IPS DF 6.9 (cell line): ENCODE measurements at regions not wholly inside any gene's neighbourhood (a gene's known extent, or its start where the extent isn't known, plus 50 kb on each side); places are given as distances from the start of the nearest gene placed in this dataset.

Experiments
- DNase-seq: peaks from one replicate; pipeline ENCODE4 v3.0.0-alpha.2; 2013; ENCODE audit warnings: low read depth, low spot score
- H3K27ac ChIP-seq: one replicate; pipeline ENCODE4 v1.5.1; 2013; ENCODE audit warnings: low read length, control low read depth
- H3K27me3 ChIP-seq: 2 replicates; pipeline ENCODE4 v1.6.1; 2013; ENCODE audit warnings: mild to moderate bottlenecking, low read length; ENCODE audit not compliant: control insufficient read depth, insufficient read depth
- H3K36me3 ChIP-seq: 2 replicates; pipeline ENCODE4 v1.6.1; 2013; ENCODE audit warnings: low read length; ENCODE audit not compliant: control insufficient read depth, insufficient read depth
- H3K4me1 ChIP-seq: 2 replicates; pipeline ENCODE4 v1.6.1; 2013; ENCODE audit warnings: low read length; ENCODE audit not compliant: control insufficient read depth, insufficient read depth
- H3K4me3 ChIP-seq: 2 replicates; pipeline ENCODE4 v1.5.1; 2013; ENCODE audit warnings: mild to moderate bottlenecking, low read length
- H3K9me3 ChIP-seq: 2 replicates; pipeline ENCODE4 v1.6.1; 2013; ENCODE audit warnings: low read length, inconsistent platforms; ENCODE audit not compliant: control insufficient read depth, insufficient read depth
- WGBS: extraction: QIAGEN DNeasy Blood & Tissue Kit; methylation state at CpG from one replicate; pipeline ENCODE4 v1.1.7; 2013; ENCODE audit warnings: mixed read lengths, missing lambda C conversion rate; ENCODE audit not compliant: insufficient read length, insufficient coverage; 5-methylcytosine and 5-hydroxymethylcytosine counted together

DNA sequence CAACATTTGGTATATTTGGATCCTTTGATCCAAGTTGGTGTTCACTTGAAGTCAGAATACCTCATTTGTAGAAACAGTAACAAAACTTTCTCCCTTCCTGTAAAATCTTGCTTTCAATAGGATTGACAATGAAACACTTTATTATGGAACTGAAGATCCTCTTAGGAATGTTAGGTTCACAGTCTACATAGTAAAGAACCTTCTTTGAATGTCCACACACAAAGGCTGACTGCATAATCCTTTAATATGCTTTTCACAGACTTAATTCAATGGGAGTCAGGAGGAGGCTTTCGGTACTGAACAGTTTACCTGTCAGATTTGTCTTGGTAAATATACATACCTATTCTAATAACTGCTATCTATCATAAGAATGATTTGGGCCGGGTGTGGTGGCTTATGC is 188.5 kb downstream of the SPRY1 start:
- Histone ChIP-seq H3K4me3 (no peak overlapping the region), H3K4me1 (no peaks in the 10 kb centered on the region), H3K27me3 (no peaks in the 10 kb centered on the region), H3K36me3 (no peaks in the 10 kb centered on the region), H3K9me3 (no peaks in the 10 kb centered on the region; the same call in 1 of the 2 replicates), H3K27ac (no peak overlapping the region)
- no CpG with 5 or more reads among the region's 2 CpGs for WGBS
- no peak for DNase-seq

DNA sequence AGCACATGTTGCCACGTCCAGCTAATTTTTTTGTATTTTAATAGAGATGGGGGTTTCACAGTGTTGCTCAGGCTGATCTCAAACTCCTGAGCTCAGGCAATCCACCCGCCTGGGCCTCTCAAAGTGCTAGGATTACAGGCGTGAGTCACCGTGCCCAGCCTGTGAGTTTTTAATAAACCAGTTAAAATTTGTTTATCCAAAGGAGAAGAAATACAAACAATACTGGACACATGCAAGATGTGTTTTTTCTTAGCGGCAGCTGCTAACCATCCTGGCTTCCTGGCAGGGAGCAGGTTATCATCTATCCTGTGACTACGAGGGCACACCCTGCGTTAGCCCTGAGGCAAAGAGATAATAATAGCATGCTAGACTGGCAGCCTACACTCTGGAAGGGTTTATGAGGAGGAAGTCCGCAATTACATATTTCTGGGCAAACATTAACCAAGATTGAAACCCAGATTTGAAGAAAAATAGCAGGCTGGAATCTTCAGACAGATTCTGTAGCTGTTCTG is 191.4 kb downstream of the SPRY1 start:
- DNase-seq: no peak
- H3K4me3 ChIP-seq: no peak overlapping the region

DNA sequence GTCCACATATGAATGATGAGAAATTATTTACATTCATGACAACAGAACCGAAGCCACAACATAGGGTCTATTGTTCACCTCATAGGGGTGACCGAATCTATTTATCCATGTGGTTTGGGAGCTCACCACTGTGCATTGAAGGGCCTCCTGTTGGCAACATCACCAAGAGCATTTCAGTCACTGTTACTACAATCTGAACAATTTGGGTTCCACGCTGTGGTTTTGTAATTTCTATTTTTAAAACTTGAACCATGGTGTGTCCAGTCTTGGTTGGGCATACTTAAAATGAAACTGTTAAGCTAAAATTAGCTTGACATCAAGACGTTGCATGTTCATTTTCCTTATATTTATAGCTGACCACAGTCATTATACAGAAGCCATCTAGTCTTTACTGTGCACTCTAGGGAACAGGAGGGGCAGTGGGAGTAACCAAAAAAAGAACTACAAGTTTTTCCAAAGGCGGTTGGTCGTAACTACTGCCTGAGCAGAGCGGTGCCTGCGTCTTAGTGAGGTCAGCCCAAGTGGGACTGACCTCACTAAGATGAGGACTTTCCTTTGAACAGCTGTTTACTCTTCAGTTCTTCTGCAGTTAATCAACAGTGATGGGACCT is 192.1 kb downstream of the SPRY1 start:
- Histone ChIP-seq H3K9me3 (no peaks in the 10 kb centered on the region), H3K27me3 (no peaks in the 10 kb centered on the region), H3K36me3 (no peaks in the 10 kb centered on the region), H3K27ac (no peak overlapping the region), H3K4me3 (no peak overlapping the region), H3K4me1 (no peaks in the 10 kb centered on the region)
- no CpG with 5 or more reads among the region's 8 CpGs for WGBS
- no peak for DNase-seq

More for the DNA sequence above, 191.4 kb downstream of the SPRY1 start:
- Histone ChIP-seq H3K36me3 (no peaks in the 10 kb centered on the region), H3K27ac (no peak overlapping the region), H3K4me1 (no peaks in the 10 kb centered on the region), H3K27me3 (no peaks in the 10 kb centered on the region), H3K9me3 (no peaks in the 10 kb centered on the region)
- WGBS: no CpG with 5 or more reads among the region's 8 CpGs

DNA sequence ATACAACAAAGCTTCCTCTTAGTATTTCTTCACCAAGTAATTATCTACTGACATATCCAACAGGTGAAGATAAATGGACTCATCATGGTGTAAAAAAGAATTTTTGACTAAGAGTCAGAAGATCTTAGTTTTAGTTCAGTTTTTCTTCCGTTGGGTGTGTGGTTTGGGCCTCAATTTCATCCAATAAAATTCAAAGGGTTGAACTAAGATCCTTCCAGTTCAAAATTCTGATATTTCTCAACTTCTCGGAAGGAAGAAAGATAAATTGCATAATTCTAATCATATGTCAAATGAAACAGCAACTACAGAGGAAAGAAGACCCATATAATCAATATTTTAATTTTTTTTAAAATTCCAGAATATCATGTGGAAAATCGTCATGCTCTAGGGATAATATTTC is 192.7 kb downstream of the SPRY1 start:
- Histone ChIP-seq H3K36me3 (no peaks in the 10 kb centered on the region), H3K27ac (no peak overlapping the region), H3K4me3 (no peak overlapping the region), H3K4me1 (no peaks in the 10 kb centered on the region), H3K27me3 (no peaks in the 10 kb centered on the region), H3K9me3 (no peaks in the 10 kb centered on the region)
- no peak for DNase-seq
- no CpG with 5 or more reads among the region's 3 CpGs for WGBS

DNA sequence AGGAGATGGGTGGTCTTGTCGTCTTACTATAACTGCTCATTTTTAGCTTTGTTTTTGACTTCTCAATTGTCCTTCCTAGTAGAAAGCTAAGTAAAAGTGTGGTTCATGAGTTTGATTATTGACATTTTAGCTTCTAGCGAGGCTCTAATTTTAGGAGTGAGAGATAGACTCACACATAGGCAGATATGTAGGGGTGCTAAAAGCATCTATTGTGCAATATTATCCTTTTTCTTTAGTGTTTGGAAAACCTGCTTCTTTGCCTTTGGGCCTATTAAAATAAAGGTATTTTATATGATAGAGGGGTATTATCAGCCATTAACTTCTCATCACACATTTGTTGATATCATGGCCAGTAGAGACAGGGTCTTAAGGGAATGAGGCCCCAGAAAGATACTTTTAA is 195.3 kb downstream of the SPRY1 start:
- no CpG with 5 or more reads among the region's 2 CpGs for WGBS
- H3K4me3 ChIP-seq: no peak overlapping the region
- no peak for DNase-seq
- no peaks in the 10 kb centered on the region for H3K36me3 ChIP-seq
- H3K27ac ChIP-seq: no peak overlapping the region
- H3K4me1 ChIP-seq: no peaks in the 10 kb centered on the region
- H3K9me3 ChIP-seq: no peaks in the 10 kb centered on the region
- H3K27me3 ChIP-seq: no peaks in the 10 kb centered on the region

DNA sequence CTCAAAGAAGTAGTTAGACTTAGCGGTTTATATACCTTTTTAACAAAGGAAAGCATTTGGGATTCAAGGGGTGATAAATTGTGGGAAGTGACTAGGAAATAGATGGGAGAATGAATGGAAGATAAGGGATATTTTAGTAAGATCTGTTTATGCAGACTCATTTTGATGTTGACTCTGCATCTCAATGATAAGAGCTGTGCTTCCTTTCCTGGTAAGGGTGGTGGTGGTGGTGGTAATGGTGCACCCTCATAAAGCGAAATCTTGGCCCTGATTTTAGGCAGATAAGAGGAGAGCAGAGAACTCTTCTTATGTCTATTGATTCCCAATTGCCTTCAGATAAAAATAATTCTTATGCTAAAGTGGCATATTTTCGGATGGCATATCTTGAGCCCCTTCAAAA is 197.1 kb downstream of the SPRY1 start:
- Histone ChIP-seq H3K36me3 (no peaks in the 10 kb centered on the region), H3K4me3 (no peak overlapping the region), H3K9me3 (no peaks in the 10 kb centered on the region), H3K4me1 (no peaks in the 10 kb centered on the region), H3K27me3 (no peaks in the 10 kb centered on the region), H3K27ac (no peak overlapping the region)
- DNase-seq: no peak
- no CpG with 5 or more reads among the region's 3 CpGs for WGBS

DNA sequence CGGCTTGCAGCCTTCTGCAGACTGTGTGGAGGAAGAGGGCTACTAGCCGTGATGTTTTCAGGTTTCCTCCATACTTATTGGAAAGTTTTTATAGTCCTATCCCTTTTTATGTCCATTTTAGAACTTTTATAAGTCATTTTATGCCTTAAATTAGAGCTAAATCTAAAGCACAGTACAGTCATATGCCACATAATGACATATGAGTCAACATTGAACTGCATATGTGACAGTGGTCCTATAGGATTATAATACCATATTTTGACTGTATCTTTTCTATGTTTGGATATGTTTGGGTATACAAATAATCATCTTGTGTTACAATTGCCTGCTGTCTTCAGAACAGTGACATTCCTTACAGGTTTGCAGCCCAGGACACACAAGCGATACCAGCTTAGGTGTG is 200.2 kb downstream of the SPRY1 start:
- Histone ChIP-seq H3K27me3 (no peaks in the 10 kb centered on the region), H3K27ac (no peak overlapping the region), H3K36me3 (no peaks in the 10 kb centered on the region), H3K4me3 (no peak overlapping the region), H3K4me1 (no peaks in the 10 kb centered on the region; the same call in 1 of the 2 replicates), H3K9me3 (no peaks in the 10 kb centered on the region)
- DNase-seq: no peak
- WGBS: no CpG with 5 or more reads among the region's 3 CpGs

DNA sequence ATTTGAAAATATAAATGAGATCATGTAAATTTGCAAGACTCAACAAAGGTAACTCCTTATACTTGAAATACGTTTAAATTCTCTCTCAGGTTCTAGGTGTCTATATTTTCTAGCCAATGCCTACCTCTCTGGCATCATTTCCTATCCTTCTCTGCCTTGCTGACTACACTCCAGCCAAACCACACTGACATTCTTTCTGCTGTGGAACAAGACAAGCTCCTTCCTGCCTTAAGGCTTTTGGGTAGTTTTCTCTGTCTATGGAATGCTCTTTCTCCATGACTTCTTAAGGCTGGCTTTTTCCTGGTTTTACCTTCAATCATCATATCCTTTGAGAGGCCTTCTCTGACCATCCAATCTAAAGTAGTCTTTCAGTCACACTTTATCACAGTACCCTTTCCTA is 201.0 kb downstream of the SPRY1 start:
- no peak overlapping the region for H3K27ac ChIP-seq
- no peaks in the 10 kb centered on the region for H3K9me3 ChIP-seq
- no peaks in the 10 kb centered on the region; the same call in 1 of the 2 replicates for H3K4me1 ChIP-seq
- no peaks in the 10 kb centered on the region for H3K36me3 ChIP-seq
- H3K27me3 ChIP-seq: no peaks in the 10 kb centered on the region
- no peak for DNase-seq
- no peak overlapping the region for H3K4me3 ChIP-seq
- no CpG with 5 or more reads among the region's 1 CpG for WGBS

DNA sequence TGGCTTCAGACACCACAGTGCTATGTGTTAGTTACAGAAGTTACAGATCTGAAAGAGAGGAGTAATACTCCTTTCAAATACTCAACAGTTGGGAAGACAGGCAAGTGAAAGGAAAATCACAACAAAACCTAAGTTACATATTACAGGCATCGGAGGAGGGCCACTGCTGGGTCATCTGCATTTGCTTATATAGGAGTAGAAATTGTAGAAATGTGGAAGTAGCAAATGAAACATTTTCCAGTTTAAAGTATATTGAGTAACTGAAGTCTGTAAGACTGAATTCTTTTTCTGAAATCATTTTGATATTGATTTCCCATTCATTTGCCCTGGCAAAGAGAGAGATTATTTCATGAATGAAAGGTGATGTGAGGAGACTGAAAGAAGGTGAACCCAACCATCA is 201.7 kb downstream of the SPRY1 start:
- WGBS: no CpG with 5 or more reads among the region's 1 CpG

DNA sequence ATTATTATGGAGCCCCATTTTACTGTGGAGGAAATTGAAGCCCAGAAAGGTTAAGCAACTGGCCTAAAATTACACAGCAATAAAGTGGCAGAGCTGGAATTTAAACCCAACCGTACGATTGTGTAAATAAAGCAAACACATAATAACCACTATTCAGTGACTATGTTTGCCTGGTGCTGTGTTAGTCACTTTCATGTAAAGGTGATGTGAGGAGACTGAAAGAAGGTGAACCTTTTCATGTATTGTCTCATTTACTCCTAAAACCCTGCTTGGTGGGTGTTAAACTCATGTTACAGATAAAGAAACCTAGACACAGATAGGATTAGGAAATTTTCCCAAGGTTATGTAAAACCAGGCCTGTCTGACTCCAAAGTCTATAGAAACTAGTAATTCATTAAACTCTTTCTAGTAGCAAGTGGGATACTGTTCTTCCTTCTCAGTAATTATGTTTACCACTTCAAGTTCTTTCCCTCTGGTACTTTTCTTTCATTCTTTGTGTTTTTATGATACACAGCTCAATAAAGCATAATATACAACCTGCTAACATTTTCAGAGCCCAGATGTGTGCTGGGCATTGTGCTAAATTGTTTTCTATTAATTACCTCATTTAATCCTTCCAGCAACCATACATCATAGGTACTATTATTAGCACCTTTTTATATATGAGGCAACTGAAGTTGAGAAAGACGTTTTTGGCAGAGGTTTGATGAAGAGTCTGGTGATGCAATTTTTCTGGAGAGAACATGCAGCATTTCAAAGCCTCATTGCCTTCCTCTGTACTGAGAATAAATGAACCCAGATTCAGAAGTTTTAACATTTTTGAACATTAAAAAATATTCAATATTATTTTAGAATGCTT is 202.7 kb downstream of the SPRY1 start:
- DNase-seq: no peak
- no CpG with 5 or more reads among the region's 3 CpGs for WGBS
- Histone ChIP-seq H3K4me1 (no peaks in the 10 kb centered on the region; the same call in 1 of the 2 replicates), H3K9me3 (no peaks in the 10 kb centered on the region), H3K27me3 (no peaks in the 10 kb centered on the region), H3K36me3 (no peaks in the 10 kb centered on the region), H3K27ac (no peak overlapping the region), H3K4me3 (no peak overlapping the region)

More for the DNA sequence above, 201.7 kb downstream of the SPRY1 start:
- DNase-seq: no peak
- Histone ChIP-seq H3K4me1 (no peaks in the 10 kb centered on the region; the same call in 1 of the 2 replicates), H3K27ac (no peak overlapping the region), H3K9me3 (no peaks in the 10 kb centered on the region), H3K4me3 (no peak overlapping the region), H3K27me3 (no peaks in the 10 kb centered on the region), H3K36me3 (no peaks in the 10 kb centered on the region)
